ENCODE measurements at regions not wholly inside any gene's neighbourhood (a gene's known extent, or its start where the extent isn't known, plus 50 kb on each side); places are given as distances from the start of the nearest gene placed in this dataset.

GRCh38 chr1:213840575-213840974 lies 147.2 kb upstream of the PROX1 start:
- POLR2A ChIA-PET: no interaction called here
- CTCF ChIA-PET: no interaction called here
- TF ChIP-seq FOXM1 (IDR thresholded peaks at IDR 0.05; ENCODE audit: borderline replicate concordance) (no peak), ELF4 (IDR thresholded peaks at IDR 0.05) (no peak), BHLHE40 (IDR thresholded peaks at IDR 0.05; ENCODE audit: borderline replicate concordance) (no peak), ARNT (IDR thresholded peaks at IDR 0.05) (no peak), FOXK2 (IDR thresholded peaks at IDR 0.05) (no peak), FOXA1 (IDR thresholded peaks at IDR 0.05) (no peak), TARDBP (IDR thresholded peaks at IDR 0.05) (no peak), LEF1 (IDR thresholded peaks at IDR 0.05; ENCODE audit: borderline replicate concordance) (no peak)
- DNase-seq (ENCODE audit: extremely low spot score): no peak

GRCh38 chr1:213844632-213845031 lies 143.1 kb upstream of the PROX1 start:
- ChIA-PET POLR2A (no interaction called here), CTCF (no interaction called here)
- DNase-seq (ENCODE audit: extremely low spot score): no peak
- TF ChIP-seq LEF1 (IDR thresholded peaks at IDR 0.05; ENCODE audit: borderline replicate concordance): no peak
- TF ChIP-seq CTBP1 (IDR thresholded peaks at IDR 0.05; ENCODE audit: borderline replicate concordance): no peak
- TF ChIP-seq FOXA1 (IDR thresholded peaks at IDR 0.05): no peak
- TF ChIP-seq BHLHE40 (IDR thresholded peaks at IDR 0.05; ENCODE audit: borderline replicate concordance): no peak
- no peak for TF ChIP-seq HDGF (IDR thresholded peaks at IDR 0.05; ENCODE audit: borderline replicate concordance)
- no peak for TF ChIP-seq ELF4 (IDR thresholded peaks at IDR 0.05)
- TF ChIP-seq ARNT (IDR thresholded peaks at IDR 0.05): no peak
- TF ChIP-seq SP1 (IDR thresholded peaks at IDR 0.05): no peak
- no peak for TF ChIP-seq NFRKB (IDR thresholded peaks at IDR 0.05)
- no peak for TF ChIP-seq FOXK2 (IDR thresholded peaks at IDR 0.05)
- TF ChIP-seq TARDBP (IDR thresholded peaks at IDR 0.05): no peak
- TF ChIP-seq PKNOX1 (IDR thresholded peaks at IDR 0.05): no peak
- TF ChIP-seq SUZ12 (IDR thresholded peaks at IDR 0.05): no peak

GRCh38 chr1:213852107-213852506 lies 135.7 kb upstream of the PROX1 start:
- no peak for TF ChIP-seq ARNT (IDR thresholded peaks at IDR 0.05)
- no peak for TF ChIP-seq L3MBTL2 (conservative IDR thresholded peaks at IDR 0.05)
- no peak for TF ChIP-seq TARDBP (IDR thresholded peaks at IDR 0.05)
- no peak for TF ChIP-seq HDGF (IDR thresholded peaks at IDR 0.05; ENCODE audit: borderline replicate concordance)
- TF ChIP-seq FOXA1 (IDR thresholded peaks at IDR 0.05): no peak
- no peak for TF ChIP-seq SP1 (IDR thresholded peaks at IDR 0.05)
- TF ChIP-seq NFRKB (IDR thresholded peaks at IDR 0.05): no peak
- POLR2A ChIA-PET: no interaction called here
- no peak for DNase-seq (ENCODE audit: extremely low spot score)
- CTCF ChIA-PET: no interaction called here

GRCh38 chr1:213858581-213858980 lies 129.2 kb upstream of the PROX1 start:
- no peak for DNase-seq (ENCODE audit: extremely low spot score)
- POLR2A ChIA-PET: no interaction called here
- CTCF ChIA-PET: no interaction called here
- TF ChIP-seq TARDBP (IDR thresholded peaks at IDR 0.05) (no peak), FOXM1 (IDR thresholded peaks at IDR 0.05; ENCODE audit: borderline replicate concordance) (no peak), ARNT (IDR thresholded peaks at IDR 0.05) (no peak), ZNF384 (IDR thresholded peaks at IDR 0.05) (no peak), L3MBTL2 (conservative IDR thresholded peaks at IDR 0.05) (no peak), FOXA1 (IDR thresholded peaks at IDR 0.05) (no peak)

GRCh38 chr1:213861841-213862240 lies 125.9 kb upstream of the PROX1 start:
- POLR2A ChIA-PET: no interaction called here
- CTCF ChIA-PET: no interaction called here
- DNase-seq (ENCODE audit: extremely low spot score): no peak
- TF ChIP-seq FOXK2 (IDR thresholded peaks at IDR 0.05) (no peak), CTBP1 (IDR thresholded peaks at IDR 0.05; ENCODE audit: borderline replicate concordance) (no peak), TARDBP (IDR thresholded peaks at IDR 0.05) (no peak), L3MBTL2 (conservative IDR thresholded peaks at IDR 0.05) (no peak), NFRKB (IDR thresholded peaks at IDR 0.05) (no peak), ELF4 (IDR thresholded peaks at IDR 0.05) (no peak), SUZ12 (IDR thresholded peaks at IDR 0.05) (no peak), PKNOX1 (IDR thresholded peaks at IDR 0.05) (no peak), SP1 (IDR thresholded peaks at IDR 0.05) (no peak), BHLHE40 (IDR thresholded peaks at IDR 0.05; ENCODE audit: borderline replicate concordance) (no peak)

GRCh38 chr1:213864091-213864490 lies 123.7 kb upstream of the PROX1 start:
- DNase-seq (ENCODE audit: extremely low spot score): no peak
- ChIA-PET POLR2A (no interaction called here), CTCF (interaction anchor here (0.6 kb wide), 1 partner anchor 277 kb away, joined by 4 read pairs; no protein-coding TSS in a partner anchor)
- TF ChIP-seq BHLHE40 (IDR thresholded peaks at IDR 0.05; ENCODE audit: borderline replicate concordance): no peak
- no peak for TF ChIP-seq SUZ12 (IDR thresholded peaks at IDR 0.05)
- no peak for TF ChIP-seq L3MBTL2 (conservative IDR thresholded peaks at IDR 0.05)
- TF ChIP-seq FOXM1 (IDR thresholded peaks at IDR 0.05; ENCODE audit: borderline replicate concordance): no peak
- no peak for TF ChIP-seq SP1 (IDR thresholded peaks at IDR 0.05)
- no peak for TF ChIP-seq PKNOX1 (IDR thresholded peaks at IDR 0.05)
- no peak for TF ChIP-seq HDGF (IDR thresholded peaks at IDR 0.05; ENCODE audit: borderline replicate concordance)
- no peak for TF ChIP-seq LEF1 (IDR thresholded peaks at IDR 0.05; ENCODE audit: borderline replicate concordance)
- TF ChIP-seq CTBP1 (IDR thresholded peaks at IDR 0.05; ENCODE audit: borderline replicate concordance): no peak
- no peak for TF ChIP-seq ARNT (IDR thresholded peaks at IDR 0.05)
- TF ChIP-seq TARDBP (IDR thresholded peaks at IDR 0.05): no peak
- no peak for TF ChIP-seq NFRKB (IDR thresholded peaks at IDR 0.05)
- no peak for TF ChIP-seq ZNF384 (IDR thresholded peaks at IDR 0.05)
- no peak for TF ChIP-seq FOXK2 (IDR thresholded peaks at IDR 0.05)
- no peak for TF ChIP-seq FOXA1 (IDR thresholded peaks at IDR 0.05)
- no peak for TF ChIP-seq ELF4 (IDR thresholded peaks at IDR 0.05)

GRCh38 chr1:213868482-213868881 lies 119.3 kb upstream of the PROX1 start:
- no peak for TF ChIP-seq SUZ12 (IDR thresholded peaks at IDR 0.05)
- no peak for TF ChIP-seq FOXM1 (IDR thresholded peaks at IDR 0.05; ENCODE audit: borderline replicate concordance)
- no peak for TF ChIP-seq ARNT (IDR thresholded peaks at IDR 0.05)
- no peak for TF ChIP-seq SP1 (IDR thresholded peaks at IDR 0.05)
- no peak for TF ChIP-seq BHLHE40 (IDR thresholded peaks at IDR 0.05; ENCODE audit: borderline replicate concordance)
- TF ChIP-seq HDGF (IDR thresholded peaks at IDR 0.05; ENCODE audit: borderline replicate concordance): no peak
- TF ChIP-seq FOXA1 (IDR thresholded peaks at IDR 0.05): no peak
- no peak for TF ChIP-seq ELF4 (IDR thresholded peaks at IDR 0.05)
- DNase-seq (ENCODE audit: extremely low spot score): no peak
- POLR2A ChIA-PET: no interaction called here
- CTCF ChIA-PET: interaction anchor here (0.6 kb wide), 1 partner anchor 182 kb away, joined by 3 read pairs; no protein-coding TSS in a partner anchor
